GM19468 (cell line): ENCODE measurements at regions not wholly inside any gene's neighbourhood (a gene's known extent, or its start where the extent isn't known, plus 50 kb on each side); places are given as distances from the start of the nearest gene placed in this dataset.
"Not testable (repeated sequence)": the region's sequence is repeated elsewhere in the genome, so short reads cannot be mapped to it uniquely, and the experiment has no call there.

ENCODE experiments used
- ATAC-seq: cut with Tn5 transposase; IDR thresholded peaks from one replicate; pipeline ENCODE4 v1.9.1; 2021; ENCODE audit warnings: mild to moderate bottlenecking, moderate library complexity, moderate number of reproducible peaks; ENCODE audit not compliant: unreplicated experiment; ENCODE audit errors: extremely low read depth

DNA sequence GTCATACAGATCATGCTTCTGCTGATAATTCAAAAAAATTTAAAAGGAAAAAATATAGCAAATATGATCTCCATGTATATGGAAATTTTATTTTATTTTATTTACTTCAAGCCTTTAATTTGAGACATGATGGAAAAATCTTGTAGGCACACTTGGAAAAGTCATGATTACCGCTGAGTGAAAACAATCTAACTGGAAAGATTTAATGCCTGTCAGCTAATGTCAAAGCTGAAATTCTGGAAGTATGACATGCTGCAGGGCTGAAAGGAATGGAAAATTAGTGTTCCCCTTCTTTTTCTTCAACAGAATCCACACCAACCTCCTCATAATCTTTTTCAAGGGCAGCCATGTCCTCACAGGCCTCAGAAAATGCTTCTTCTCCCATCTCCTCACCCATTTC is 58.2 kb downstream of the RPRM start:
- ATAC-seq = no peak

DNA sequence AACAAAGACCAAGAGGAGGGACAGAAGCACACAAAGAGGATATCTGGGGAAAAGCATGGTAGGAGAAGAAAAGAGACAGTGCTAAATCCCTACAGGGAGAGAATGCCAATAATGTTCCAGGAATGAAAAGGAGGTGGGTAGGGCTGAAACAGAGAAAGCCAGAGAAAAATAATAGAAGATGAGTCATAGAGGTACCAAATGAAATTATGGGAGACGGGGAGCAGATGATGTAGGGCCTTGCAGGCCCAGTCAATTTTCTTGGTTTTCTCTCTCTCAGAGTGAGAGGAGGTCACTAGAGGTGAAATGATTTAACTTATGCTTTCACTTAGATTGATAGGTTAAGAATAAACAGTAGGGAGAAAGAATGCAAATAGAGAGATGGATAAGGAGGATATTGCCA is 61.5 kb downstream of the RPRM start:
- no peak for ATAC-seq

DNA sequence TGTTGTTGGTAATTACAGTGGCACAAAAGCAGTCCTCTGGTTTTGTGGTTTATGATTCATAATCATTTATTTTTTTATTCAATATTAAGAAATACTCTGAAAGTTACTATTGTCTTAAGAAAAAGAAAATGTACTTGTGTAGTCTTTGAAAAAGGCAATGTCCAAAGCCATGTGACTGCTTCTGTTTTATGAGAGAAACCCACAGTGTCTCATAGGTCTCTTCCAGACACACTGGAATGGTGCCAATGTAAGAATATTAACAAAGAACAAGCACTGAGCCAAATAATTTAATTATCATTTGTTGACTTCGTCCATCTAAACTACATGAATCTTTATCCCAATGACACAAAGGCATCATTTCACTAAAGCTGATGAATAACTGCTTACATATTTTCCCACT is 62.5 kb downstream of the RPRM start:
- ATAC-seq = no peak

DNA sequence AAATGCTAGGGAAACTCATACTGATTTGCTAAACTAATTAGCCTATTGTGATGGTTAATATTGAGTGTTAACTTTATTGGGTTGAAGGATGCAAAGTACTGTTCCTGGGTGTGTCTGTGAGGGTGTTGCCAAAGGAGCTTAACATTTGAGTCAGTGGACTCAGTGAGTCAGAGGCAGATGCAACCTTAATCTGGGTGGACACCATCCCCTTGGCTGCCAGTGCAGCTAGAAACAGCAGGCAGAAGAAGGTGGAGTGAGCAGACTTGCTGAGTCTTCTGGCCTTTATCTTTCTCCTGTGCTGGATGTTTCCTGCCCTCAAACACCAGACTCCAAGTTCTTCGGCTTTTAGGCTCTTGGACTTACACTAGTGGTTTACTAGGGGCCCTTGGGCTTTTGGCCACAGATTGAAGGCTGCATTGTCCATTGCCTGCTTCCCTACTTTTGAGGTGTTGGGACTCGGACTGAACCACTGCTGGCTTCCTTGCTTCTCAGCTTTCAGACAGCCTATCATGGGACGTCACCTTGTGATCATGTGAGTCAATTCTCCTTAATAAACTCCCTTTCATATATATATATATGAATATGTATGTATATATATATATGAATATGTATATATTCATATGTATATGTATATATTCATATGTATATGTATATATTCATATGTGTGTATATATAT is 69.7 kb downstream of the RPRM start:
- ATAC-seq = no peak

DNA sequence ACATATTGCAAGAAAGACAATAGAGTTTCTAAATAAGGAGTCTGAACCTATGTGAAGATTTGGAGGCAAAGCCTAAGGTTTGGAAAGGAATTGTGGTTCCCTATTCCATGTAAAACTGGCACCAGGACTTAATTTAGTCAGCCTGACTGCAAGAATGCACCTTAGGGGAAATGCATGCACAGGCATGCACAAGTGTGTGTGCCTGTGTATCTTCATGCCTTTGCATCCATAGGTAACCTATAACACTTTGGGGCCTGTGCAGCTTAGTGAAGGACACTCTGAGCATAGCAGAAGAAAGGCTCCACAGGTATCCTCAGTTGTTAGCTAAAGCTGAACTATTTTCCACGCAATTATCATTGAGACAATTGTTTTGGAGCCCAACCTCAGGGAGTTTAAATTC is 73.4 kb downstream of the RPRM start:
- ATAC-seq = no peak

DNA sequence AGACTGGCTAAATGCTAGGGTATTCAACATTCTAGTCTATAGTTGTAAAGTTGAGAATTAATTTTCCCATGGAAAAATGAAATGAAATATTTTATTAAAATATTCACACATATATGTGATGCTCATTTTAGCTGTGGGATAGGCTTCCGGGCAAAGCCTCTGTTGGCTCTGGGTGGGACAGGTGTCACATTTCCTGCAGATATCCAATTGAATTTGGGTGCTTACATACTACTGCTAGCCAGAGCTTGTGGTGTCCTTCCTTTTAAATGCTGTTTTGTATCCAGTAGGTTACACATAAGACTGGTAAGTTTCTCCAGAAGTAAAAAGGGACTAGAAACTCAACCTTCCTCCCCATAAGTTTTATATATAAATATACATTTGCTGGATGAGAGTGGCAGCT is 73.8 kb downstream of the RPRM start:
- no peak for ATAC-seq

DNA sequence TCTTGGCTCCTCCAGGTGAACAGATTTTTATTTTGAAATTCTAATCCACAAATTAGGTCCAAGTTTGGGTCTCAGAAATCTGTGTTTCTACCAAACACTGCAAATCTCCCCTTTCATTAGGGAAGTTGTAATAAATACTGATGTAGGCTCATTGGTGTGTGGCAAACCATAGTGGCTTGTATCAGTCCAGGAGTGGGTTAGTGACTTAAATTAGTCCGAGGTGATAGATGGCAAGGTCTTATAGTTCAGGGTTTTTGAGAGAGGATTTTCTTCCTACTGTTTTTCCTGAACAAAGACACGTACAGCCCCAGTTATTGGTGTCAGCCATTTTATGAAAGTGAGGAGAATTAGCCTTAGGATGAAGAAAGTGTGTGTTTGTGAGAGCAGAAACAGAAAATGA is 74.6 kb downstream of the RPRM start:
- ATAC-seq = no peak

DNA sequence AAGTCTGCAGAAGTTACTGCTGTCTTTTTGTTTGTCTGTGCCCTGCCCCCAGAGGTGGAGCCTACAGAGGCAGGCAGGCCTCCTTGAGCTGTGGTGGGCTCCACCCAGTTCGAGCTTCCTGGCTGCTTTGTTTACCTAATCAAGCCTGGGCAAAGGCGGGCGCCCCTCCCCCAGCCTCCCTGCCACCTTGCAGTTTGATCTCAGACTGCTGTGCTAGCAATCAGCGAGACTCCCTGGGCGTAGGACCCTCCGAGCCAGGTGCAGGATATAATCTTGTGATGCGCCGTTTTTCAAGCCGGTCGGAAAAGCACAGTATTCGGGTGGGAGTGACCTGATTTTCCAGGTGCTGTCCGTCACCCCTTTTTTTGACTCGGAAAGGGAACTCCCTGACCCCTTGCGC is 75.2 kb downstream of the RPRM start:
- not testable (repeated sequence) for ATAC-seq

DNA sequence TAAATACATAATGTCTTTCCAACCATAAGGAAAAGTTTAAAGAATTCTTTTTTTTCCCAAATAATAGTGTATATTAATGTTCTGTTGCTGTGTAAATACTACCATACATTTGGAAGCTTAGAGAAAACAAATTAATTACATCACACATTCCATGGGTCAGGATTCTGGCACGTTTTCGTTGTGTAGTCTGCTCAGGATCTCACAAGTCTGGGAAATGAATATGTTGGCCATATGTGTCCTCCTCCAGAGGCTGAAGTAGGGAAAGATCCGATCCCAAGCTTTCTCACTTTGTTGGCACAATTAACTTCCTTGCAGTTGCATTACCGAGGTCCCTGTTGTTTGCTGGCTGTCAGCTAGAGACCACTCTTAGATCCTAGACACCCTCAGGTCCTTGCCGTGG is 83.9 kb downstream of the RPRM start:
- no peak for ATAC-seq

DNA sequence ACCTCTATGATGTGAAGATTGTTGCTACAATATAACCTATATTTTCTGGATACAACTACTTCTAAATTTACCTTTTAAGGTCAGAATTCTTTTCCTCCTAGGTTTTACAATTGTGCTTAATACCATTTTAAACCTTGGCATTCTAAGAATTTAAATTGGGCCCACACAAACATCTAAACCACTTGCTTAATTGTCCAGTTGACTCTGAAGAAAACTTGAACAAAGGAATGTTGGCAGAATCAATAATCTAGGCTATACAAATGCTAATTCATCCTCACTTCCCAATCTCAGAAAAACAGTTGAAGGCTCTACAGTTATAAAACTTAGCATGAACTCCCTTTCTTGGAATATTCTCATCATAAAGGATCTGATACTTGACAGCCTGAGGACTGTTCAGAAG is 84.3 kb downstream of the RPRM start:
- no peak for ATAC-seq

DNA sequence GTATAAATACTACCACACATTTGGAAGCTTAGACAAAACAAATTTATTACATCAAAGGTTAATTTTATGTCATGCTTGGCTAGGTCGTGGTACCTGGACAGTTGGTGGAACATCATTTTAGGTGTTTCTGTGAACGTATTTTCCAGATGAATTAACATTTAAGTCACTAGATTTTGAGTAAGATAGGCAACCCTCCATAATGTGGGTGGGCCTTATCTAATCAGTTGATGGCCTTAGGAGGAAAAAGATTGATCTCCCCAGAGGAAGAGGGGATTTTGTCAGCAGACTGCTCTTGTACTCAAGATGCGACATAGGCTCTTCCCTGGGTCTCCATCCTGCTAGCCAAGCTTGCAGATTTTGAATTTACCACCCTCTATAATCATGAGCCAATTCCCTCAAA is 85.0 kb downstream of the RPRM start:
- ATAC-seq = no peak

DNA sequence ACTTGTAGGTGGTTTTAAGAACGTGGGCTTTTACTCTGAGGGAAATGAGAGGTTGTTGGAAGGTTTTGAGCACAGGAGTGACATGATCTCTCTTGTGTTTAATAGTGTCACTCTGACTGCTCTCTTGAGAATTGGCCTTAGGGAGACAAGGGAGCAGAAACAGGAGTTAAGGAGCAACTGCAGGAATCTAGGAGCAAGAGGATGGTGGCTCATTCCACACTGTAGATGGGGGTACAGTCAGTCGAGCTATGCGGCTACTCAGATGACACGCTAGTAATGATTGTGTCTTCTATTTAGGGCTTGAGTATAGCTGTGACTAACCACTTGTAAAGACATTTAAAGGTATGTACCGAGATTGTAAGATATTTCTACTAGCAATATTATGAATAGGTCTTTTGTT is 87.4 kb downstream of the RPRM start:
- no peak for ATAC-seq

DNA sequence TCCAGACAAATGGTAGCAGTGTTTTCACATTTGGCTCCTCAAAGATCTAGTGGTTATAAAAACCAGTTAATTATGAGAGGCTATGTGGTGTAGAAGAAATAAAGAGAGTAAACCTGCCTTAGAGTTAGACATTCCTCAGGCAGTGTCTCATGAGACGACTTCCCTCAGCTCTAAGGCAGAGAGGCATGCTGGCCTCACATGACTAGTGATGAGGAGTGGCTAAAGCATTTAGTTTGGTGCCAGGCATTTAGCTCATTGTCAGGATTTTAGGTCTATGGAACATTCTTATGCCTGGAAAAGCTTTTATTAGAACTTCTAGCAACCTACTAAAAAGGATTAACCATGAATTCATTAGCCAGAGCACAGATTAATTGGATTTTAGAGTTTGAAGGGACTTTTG is 90.3 kb downstream of the RPRM start:
- no peak for ATAC-seq

DNA sequence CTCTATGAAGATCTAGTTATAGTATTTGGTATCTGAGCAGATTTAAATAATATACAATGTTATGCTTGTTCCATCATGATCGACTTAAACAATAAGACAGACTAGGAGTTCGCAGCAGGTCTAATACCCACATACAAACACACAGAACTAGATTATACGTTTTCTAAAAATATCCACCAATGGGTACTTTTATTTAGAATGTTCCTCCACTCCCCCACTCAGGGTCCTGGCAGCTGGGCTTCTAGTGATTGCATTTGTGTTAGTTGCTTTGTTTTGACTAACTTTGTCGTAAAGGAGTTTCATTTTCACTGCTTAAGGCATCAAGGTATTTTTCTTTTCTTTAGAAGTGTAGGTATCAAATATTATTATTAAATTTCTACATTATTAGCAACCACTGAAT is 91.4 kb downstream of the RPRM start:
- ATAC-seq = no peak

DNA sequence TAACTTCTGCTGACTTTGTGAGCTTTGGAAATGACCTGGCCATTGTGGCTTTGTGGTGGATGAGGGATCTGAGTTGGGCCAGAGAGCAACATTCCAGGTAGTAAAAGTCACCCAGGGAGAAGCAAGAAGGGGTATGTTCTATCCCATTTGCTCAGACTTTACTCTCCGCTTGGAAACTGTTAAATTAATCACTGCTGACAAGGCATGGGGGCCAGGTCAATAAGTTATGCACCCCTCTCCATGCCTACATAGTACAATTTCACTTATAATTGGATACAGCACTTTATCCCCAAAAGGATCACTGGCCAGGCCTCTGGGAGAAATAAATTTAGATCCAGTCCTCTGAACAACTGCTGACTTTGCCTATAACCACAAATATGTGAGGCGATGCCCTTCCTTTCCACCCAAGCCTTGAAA is 92.1 kb downstream of the RPRM start:
- ATAC-seq = no peak

DNA sequence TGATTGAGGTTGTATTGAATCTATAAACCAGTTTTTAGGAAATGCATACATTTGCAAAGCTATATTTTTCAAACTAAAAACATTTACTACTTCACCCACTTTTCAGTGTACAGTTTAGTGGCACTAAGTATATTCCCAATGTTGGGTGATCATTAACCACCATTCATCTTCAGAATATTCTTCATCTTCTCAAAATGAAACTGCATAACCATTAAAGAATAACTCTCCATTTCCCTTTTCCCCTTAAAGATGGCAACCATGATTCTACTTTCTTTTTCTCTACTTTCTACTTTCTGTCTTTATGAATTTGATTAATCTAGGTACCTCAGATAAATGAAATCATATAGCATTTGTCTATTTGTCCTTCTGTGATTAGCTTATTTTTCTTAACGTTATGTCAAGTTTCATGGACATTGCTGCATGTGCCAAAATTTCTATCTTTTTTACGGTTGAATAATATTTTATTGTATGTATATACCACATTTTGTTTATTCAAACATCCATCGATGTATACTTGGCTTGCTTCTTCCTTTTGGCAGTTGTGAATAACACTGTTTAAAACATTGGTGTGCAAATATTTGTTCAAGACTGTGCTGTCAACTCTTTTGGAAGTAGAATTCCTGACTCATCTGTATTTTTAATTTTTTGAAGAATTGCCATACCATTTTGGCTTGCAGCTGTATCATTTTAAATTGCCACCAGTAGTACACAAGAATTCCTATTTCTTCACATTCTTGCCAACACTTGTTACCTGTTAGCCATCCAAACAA is 104.9 kb downstream of the RPRM start:
- ATAC-seq = no peak

DNA sequence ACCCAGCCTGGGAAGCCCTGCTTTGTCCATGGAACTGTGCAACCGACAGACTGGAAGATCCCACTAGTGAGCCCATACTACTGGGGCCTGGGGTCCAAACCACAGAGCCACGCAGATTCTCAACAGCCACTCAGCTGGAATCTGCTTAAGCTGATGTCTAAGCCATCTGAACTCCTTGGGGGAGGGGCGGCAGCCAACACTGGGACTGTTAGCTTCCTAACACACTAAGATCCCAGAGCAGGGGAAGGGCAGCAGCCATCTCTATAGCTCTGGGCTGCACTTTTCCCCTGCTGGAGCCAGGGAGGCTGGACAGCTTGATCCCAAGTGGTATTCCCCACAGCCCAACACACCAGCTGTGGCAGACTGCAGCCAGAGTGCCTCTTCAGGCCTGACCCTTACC is 118.3 kb downstream of the RPRM start:
- no peak for ATAC-seq

DNA sequence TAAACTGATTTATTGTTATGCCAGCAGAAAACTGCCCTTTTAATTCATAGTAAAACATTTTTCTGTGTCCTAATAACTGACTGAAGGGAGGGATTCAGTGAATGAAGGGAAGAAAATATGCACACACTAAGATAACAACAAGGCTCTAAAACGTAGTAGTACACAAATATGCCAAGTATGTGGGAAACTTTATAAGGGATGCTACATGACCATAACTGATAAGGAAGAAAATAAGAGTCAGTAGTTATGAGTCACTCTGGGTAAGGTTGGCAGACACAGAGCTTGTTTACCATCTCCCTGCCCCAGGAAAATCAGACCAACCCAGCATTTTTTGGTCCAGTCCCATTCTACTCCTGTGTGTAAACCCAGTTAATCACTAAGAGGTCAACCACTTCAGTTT is 124.2 kb downstream of the RPRM start:
- no peak for ATAC-seq

DNA sequence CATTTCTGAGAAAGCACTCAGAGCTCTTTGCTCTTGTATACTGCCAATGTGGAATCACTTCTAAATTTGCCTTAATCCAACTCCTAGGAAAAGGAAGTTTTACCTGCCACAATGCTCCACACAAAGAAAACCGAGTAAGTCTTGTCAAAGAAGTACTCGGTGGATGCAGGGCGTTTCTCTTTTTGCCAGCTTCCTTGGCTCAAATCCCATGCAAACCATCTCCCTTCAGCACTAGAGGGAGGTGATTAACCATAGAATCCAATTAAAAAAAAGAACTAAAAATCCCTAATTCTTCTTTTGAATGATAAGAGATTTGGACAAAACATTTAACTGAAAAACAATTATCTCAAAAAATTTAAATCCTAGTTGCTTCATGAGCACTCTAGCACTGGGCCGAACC is 129.0 kb downstream of the RPRM start:
- ATAC-seq = no peak

DNA sequence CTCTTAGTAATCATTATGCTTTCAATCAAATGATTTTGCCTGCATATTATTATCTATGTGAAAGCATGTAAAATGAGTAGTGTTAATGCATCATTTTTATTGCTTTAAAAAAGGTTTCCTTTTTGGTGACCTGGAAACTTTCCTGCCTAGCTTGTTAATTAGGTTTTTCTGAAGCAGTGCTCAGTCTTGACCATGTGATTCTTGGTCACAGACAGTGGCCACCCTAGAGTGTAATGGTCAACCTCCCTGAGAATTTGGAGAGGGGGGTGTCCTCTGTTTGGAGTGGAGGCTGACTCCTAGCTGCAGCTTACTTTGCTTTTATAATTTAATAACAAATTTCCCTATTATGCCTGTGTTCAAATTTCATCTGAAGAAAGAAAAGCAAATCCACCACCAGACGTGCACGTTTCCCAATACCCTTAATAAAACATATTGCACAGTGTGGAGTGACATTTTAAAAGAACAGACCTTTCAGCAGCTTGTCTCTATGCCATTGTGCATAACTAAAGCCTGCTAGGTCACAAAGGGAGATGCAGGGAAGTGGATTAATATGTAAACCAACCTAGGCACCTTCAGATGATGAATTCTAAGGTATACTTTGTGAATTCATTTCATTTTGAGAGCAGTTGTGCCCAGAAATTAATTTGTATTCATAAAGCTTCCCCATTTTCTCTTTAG is 130.6 kb downstream of the RPRM start:
- no peak for ATAC-seq

DNA sequence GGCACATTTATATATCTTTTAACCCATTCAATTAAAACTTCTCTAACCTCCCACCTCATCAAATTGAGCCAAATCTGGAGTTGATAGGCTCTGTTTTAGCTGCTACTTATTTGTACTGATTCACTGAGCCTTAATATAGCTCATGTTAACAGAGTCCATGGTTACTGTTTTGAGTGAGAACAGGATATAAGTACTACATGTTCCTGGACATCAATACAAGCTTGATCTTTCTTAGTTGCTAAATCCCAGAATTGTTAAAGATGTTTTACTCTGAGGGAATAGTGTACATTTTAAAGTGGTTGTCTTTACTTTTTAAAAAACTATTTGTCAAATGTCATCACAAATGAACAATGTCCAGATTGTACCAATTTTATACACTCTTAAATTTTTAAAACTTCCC is 157.7 kb downstream of the RPRM start:
- ATAC-seq = no peak

DNA sequence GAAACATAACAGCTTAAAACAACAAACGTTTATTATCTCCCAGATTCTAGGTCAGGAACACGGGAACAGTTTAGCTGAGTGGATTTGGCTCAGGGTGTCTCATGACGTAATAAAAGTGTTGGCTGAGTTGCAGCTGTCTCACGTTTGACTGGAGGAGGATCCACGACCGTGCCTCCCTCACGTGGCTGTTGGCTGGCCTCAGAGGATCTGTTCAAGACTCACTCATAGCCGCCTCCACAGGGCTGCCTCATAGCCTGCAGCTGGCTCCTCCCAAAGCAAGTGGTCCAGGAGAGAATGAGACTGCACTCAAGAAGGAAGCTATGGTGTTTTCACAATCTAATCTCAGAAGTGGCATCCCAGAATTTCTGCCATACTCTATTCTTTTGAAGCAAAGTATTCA is 167.1 kb downstream of the RPRM start:
- no peak for ATAC-seq
